Epithelial cell of prostate (primary cell): ENCODE measurements at regions not wholly inside any gene's neighbourhood (a gene's known extent, or its start where the extent isn't known, plus 50 kb on each side); places are given as distances from the start of the nearest gene placed in this dataset.
A peak's percentile ranks its signal among the peaks of the same experiment; 100 is the strongest.
"Not testable (repeated sequence)": the region's sequence is repeated elsewhere in the genome, so short reads cannot be mapped to it uniquely, and the experiment has no call there.

Experiments used
- DNase-seq: peaks from one replicate; pipeline ENCODE4 v3.0.0-alpha.2; 2011; ENCODE audit warnings: low read depth, low spot score
- H3K27ac ChIP-seq: fragments of 450-650 bp; 2 replicates; pipeline ENCODE4 v1.5.1; 2017; ENCODE audit warnings: mild to moderate bottlenecking

DNA sequence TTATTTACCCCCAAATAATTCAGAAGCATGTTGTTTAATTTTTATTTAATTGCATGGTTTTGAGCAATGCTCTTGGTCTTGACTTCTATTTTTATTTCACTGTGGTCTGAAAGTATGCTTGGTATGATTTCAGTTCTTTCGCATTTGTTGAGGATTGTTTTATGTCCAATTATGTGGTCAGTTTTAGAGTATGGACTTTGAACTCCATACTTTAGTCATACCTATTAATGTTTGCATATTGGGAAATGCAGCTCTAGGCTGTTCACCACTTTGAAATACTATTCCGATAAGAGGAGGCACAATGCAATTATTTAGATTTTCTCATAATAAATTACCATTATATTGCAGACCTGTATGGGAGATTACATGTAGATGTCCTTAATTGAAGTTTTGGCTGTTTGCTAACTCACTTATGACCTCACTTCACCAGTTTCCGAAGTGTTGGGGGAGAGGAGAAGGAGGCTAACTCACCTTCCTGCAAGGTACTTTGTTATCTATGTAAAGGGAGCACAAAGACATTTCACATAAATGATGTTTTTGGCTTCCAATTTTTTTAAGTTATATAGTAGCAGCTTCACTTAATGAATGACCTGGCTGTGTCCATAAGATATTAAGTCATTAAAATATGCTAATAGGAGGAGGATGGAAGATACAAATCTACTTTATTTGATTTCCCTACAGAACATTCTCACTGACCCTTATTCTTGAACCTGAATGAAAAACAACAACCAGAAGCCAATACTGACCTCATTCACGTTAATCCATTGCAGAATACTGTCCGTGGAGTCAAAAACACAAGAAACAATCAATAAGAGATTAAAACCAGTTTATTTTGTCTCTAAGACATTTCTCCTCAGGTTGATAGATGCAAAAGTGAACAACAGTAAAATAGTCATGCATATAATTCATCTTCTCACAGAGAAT, 970.3 kb upstream of the ARRDC3 start:
- DNase-seq, result no peak

DNA sequence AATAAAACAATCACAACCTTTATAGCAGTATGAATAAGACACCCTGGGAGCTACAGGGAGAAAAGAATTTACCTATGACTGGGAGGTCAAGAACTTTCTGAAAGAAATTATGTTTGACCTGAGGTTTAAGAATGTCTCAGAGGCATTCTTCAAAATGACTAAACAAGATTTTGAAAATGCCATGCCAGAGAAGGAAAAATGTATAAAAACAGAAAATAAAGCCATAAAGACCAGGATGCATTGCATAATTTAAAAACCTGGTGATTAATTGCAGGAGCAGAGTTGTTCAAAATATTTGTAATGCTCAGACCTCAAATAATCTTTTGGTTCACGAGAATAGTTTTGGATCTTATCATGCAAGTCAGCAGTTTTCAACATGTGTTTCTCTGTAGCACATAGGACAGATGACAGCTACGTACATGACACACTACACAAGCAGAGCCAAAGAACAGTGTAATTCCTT, 954.7 kb upstream of the ARRDC3 start:
- H3K27ac ChIP-seq, result no peak overlapping the region
- DNase-seq, result no peak

More for the DNA sequence above, 970.3 kb upstream of the ARRDC3 start:
- no peak overlapping the region for H3K27ac ChIP-seq

DNA sequence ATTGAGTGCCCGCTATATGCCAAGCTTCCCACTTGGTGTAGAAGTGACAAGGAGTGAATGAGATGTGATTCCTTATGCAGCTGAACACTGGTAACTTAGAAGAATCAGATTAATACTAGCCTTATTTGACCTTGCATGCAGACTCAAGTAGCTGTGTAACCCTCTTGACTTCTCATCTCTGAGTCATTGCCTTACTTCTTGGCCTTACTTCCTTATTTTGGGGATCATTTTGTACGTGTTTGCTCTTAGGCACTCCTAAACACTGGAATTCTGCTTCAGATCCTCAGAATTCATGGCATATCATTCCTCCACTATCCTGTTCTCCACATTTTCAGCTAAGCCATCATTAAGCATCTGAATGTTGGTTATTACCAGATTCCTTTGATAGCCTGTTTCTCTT, 948.9 kb upstream of the ARRDC3 start:
- no peak for DNase-seq
- no peak overlapping the region for H3K27ac ChIP-seq

DNA sequence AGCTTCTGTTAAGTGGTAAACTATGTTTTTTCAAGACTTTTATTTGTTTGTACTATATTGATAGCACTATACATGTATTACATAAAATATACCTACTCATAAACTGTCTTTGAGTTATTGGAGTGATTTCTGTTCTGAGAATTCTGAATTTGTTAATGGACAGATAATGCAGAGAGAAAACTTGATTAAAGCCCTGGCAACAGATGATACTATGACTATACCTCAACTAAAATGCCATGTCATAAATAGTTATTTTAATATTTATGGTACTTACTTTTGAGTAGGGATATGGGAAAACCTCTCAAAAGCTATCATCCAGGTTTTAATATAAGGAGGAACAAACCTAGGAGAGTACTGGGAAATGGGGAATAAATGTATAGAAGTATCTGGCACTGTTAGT, 947.2 kb upstream of the ARRDC3 start:
- DNase-seq, result no peak
- H3K27ac ChIP-seq, result no peak overlapping the region

DNA sequence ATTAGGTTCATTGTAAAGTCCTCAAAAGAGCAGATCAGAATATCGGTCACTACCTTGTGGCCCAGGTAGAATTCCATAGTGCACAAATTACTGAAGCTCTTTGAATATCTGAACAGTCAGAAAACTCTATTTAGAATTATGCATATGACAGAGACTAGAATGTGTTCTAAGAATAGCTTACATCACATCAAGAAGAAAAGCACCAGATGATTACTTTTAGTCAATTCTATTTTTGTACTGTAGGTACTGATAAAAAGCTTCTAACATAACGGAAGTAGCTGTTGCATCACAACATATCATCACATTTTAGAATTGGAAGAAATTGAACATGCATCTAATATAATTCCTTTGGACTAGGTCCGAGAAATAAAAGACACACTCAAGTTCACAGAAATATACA, 946.6 kb upstream of the ARRDC3 start:
- no peak overlapping the region for H3K27ac ChIP-seq
- DNase-seq, result no peak

DNA sequence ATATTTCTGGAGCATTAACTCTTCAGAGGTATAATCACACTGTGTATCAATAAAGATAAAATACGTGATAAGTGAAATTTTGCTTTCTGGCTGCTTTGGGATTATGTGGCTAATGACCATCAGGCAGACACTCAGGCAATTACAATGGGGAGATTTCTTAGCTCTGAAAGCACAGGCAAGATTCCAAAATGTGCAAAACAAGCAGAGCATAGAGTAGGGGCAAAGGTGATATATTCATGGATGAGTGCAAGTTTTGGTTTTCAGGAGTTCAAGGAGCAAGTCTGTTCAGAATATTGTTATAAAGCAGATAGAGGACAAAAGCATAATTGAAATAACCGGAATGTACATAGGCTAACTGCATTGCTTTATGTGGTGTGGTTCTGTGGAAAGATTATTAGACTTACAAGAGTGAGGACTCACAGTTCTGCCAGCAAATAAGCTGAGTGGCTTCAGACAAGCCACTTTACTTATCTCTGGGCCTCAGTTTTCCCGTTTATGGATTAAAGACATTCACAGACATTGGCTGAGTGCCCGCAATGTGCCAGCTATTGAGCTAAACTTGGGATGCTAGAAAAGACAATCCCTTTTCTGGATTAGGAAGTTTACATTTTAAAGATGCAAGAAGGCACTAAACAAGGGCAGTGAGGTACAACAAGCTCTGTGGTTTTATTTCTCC, 945.6 kb upstream of the ARRDC3 start:
- H3K27ac ChIP-seq, result no peak overlapping the region
- no peak for DNase-seq

DNA sequence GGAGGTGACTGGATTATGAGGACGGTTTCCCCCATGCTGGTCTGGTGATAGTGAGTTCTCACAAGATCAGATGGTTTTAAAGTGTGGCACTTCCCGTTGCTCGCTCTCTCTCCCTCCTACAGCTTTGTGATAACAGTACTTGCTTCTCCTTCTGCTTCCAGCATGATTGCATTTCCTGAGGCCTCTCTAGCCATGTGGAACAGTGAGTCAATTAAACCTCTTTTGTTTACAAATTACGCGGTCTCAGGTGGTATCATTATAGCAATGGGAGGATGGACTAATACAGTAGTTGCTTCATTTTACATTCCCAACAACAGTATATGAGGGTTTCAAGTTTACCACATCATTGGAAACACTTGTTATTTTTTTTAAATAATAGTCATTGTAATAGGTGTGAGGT, 937.3 kb upstream of the ARRDC3 start:
- DNase-seq, result no peak
- H3K27ac ChIP-seq, result no peak overlapping the region

DNA sequence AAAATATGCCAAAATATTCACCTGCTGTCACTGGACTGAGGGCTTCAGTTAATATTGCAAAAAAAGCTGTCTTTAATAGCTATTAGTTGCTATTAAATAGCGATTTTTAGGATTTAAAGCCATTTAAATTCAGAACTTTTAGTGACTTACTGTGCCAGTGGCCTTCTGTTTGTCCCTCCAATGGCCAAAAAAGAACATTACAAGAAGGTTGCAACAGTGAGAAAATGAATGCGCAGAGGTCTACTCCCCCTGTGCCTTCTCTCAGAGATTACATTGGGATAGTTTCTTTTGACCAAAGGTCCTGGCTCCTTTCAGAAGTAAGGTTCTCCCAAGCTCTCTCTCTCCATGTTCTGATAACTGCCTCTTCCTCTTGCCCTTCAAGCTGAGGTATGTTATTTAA, 930.3 kb upstream of the ARRDC3 start:
- no peak for DNase-seq
- no peak overlapping the region for H3K27ac ChIP-seq

DNA sequence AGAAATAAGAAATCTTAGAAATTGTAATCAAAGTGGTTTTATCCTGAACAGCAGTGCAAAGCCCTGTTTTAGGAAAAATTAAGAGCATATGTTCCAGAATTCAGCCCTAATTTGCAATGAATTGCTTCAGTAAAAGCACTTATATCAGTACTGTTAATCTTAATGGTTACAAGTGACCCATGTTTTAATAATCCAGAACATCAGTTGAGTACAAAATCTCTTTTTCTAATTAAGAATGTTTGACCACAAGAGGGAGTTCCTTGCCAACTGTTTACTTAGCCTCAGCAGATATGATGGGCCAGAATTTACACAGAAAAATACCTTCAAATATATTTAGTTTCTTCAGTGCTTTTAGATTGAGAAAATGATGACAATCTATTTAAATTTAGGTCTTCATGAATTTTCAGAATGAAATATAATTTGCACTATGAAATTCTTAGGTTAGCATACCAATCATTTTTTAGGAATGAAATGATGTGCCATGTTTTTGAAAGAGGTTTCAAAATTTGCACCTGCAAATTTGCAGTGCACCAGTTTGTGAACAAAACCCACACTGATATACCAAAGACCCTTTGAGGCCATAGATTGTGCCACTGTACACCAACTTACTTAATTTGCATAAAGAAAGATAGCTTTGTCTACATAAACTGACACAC, 926.3 kb upstream of the ARRDC3 start:
- no peak overlapping the region for H3K27ac ChIP-seq
- no peak for DNase-seq

DNA sequence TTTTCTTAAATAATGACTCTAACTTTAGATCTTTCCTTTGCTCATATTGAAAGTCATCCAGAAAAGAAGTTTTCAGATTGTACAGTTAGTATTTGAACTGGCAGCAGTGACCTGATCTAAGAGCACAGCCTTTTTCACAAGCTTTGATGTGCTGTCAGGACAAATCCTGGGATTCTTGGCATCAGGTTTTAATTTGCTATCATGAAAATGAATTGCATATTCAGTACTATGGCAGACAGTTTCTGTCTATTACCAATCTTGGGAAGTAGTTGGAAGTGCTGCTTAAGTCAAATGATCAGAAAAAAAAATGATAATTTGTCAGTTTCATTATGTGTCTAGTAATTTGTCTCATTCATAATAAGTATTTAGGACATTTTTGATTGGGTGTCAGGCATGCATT, 925.6 kb upstream of the ARRDC3 start:
- no peak for DNase-seq
- H3K27ac ChIP-seq, result no peak overlapping the region

DNA sequence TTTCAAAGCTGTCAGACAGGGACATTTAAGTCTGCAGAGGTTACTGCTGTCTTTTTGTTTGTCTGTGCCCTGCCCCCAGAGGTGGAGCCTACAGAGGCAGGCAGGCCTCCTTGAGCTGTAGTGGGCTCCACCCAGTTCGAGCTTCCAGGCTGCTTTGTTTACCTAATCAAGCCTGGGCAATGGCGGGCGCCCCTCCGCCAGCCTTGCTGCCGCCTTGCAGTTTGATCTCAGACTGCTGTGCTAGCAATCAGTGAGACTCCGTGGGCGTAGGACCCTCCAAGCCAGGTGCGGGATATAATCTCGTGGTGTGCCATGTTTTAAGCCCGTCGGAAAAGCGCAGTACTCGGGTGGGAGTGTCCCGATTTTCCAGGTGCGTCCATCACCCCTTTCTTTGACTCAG, 919.2 kb upstream of the ARRDC3 start:
- DNase-seq, H3K27ac ChIP-seq: not testable (repeated sequence)

DNA sequence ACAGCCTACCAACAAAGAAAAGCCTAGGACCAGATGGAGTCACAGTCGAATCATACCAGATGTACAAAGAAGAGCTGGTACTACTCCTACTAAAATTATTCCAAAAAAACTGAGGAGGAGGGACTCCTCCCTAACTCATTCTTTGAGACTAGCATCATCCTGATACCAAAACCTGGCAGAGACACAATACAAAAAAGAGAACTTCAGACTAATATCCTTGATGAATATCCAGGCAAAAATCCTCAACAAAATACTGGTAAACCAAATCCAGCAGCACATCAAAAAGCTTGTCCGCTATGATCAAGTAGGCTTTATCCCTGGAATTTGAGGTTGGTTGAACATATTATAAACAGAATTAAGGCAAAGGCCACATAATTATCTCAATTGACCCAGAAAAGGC, 900.4 kb upstream of the ARRDC3 start:
- DNase-seq, result no peak
- H3K27ac ChIP-seq, result no peak overlapping the region

DNA sequence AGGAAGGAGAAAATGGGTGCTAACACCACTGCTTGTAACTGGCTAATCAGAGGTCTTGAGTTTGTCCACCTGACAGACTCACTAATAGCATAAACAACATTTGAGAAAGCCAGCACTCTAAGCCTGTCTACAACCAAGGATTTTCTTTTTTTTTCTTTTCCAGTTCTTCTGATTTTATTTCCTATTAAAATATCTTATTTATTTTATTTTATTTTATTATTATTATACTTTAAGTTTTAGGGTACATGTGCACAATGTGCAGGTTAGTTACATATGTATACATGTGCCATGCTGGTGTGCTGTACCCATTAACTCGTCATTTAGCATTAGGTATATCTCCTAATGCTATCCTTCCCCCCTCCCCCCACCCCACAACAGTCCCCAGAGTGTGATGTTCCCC, 888.6 kb upstream of the ARRDC3 start:
- DNase-seq, H3K27ac ChIP-seq: not testable (repeated sequence)

DNA sequence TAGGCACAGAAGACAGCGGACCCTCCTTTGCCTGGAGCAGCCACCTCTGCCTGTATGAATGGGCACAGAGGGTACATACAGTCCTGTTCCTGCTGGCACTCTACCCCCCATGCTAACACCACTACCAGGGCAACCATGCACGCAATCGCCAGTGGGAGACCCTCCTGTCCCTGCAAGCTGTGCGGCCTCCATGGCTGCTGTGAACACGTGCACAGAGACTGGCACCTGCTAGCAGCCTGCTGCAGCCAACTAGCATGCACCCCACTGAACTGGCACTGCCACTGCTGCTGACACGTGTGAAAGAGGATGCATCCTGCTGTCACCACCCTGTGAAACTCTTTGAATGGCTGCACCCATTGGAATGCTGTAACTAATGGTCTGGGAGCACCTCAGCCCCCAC, 885.2 kb upstream of the ARRDC3 start:
- H3K27ac ChIP-seq, result no peak overlapping the region
- DNase-seq, result no peak

DNA sequence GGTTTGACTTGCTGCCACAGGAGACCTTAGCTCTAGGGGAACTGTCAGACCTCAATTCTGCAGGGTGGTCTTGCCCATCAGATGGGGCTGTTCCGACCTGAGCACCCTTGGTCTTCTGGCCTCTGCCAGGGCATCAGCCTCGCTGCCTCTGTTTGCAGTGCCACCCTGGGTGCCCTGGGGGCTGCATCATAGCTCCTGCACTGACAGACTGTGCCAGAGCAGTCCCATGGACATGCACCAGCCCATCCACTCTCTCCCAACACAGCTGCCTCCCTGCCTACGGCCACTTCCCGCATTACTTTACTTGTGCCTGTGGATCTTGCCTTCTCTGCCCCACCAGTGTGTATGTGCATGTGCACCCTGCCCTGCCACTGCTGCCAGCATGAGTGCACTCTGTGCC, 884.7 kb upstream of the ARRDC3 start:
- DNase-seq, result no peak
- no peak overlapping the region for H3K27ac ChIP-seq

DNA sequence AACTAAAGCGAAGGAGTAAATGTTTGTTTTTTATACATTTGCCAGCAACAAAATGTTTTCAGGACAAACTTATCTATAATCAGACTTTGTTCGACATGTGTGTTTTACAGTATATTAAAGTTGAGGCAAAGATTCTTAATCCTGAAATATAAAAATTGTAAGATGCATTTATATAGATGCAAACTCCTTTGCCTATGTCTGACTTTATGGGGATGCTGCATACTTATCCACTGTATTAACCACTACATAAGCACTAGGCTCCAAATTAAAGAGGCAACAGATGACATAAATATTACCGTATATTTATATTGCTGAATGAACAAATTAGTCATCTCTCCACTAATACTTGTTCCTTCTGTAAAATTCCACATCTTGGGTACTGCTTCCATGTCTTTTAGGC, 882.7 kb upstream of the ARRDC3 start:
- no peak overlapping the region for H3K27ac ChIP-seq
- DNase-seq, result no peak

DNA sequence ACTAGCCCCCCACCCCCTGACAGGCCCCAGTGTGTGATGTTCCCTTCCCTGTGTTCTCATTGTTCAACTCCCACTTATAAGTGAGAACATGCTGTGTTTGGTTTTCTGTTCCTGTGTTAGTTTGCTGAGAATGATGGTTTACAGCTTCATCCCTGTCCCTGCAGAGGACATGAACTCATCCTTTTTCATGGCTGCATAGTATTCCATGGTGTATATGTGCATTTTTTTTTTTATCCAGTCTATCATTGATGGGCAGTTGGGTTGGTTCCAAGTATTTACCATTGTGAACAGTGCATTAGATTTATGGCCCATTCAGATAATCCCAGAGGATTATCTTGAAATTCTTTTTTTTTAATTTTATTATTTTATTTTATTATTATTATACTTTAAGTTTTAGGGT, 872.5 kb upstream of the ARRDC3 start:
- DNase-seq, H3K27ac ChIP-seq: not testable (repeated sequence)

DNA sequence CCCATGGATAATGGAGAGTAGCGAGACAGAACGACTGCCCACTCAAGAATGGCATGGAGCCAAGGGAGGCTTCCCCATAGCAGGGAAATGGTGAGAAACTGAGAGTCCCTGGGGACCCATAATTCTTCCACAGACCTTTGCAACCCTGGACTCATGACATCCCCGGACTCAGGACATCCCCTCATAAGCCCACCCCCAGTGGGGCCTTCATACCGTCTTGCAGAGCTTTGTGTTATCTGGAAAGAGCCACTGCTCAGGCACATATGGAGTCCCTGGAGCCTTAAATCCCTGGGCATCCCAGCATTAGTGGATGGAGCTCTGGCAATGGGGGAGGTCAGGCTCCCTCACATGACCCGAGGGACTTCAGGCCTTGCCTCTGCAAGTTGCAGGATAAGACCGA, 865.4 kb upstream of the ARRDC3 start:
- no peak overlapping the region for H3K27ac ChIP-seq
- no peak for DNase-seq

DNA sequence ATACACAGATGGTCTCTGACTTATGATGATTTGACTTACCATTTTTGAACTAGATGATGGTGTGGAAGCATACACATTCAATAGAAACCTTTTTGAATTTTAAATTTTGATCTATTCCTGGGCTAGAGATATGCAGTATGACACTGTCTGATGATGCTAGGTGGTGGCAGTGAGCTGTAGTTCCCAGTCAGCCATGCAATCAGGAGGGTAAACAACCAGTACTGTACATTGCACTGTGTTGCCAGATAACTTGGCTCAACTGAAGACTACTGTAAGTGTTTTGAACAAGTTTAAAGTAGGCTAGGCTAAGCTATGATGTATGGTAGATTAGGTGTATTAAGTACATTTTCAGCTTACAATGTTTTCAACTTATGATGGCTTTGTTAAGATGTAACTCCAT, 859.1 kb upstream of the ARRDC3 start:
- H3K27ac ChIP-seq, result no peak overlapping the region
- no peak for DNase-seq

DNA sequence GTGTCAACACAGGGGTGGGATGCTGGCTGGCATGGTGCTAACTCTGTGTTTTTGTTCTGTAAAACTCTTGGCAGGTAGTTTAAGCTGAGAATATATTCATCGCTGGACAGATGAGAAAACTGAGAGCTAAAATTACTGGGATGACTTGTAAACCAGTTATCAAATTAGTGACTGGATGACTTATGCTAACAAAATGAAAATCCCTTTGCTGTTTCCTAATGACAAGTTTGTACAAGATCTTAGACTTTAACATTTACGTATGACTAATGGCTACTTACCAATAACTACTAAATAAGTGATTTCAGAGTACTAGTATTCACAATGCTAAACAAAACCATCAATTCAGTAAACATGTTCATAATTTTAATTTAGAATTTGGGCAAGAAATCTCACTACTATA, 854.8 kb upstream of the ARRDC3 start:
- H3K27ac ChIP-seq, result no peak overlapping the region
- DNase-seq, result peak; percentile 14

DNA sequence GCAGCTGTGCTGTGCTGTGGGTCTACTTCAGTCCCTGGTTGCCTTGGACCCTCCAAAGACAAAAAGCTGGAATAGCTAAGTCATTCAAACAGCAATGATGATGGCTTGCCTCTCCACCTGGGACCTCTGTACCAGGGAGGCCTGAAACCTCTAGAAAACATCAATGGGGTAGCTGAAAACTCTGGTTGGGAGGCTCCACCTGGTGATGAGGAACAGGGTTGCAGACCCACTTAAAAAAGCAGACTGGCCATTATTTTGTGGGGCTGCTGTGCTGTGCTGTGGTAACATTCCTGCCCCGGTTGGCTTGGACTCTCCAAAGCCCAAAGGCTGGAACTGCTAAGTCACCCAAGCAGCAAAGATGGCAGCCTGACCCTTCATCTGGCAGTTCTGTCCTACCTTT, 839.3 kb upstream of the ARRDC3 start:
- no peak overlapping the region for H3K27ac ChIP-seq

More for the DNA sequence above, 839.3 kb upstream of the ARRDC3 start:
- DNase-seq, result no peak
